ENCODE measurements at regions not wholly inside any gene's neighbourhood (a gene's known extent, or its start where the extent isn't known, plus 50 kb on each side); places are given as distances from the start of the nearest gene placed in this dataset.

- Histone ChIP-seq H3K36me3 (ENCODE audit: control insufficient read depth, insufficient read depth, low read length) (no peaks in the 10 kb centered on the region), H3K4me1 (ENCODE audit: control insufficient read depth, insufficient read depth, low read length, poor library complexity, severe bottlenecking) (no peaks in the 10 kb centered on the region), H3K27ac (ENCODE audit: insufficient read depth, low read length, poor library complexity, severe bottlenecking) (no peak overlapping the region), H3K27me3 (replicated peaks; ENCODE audit: control insufficient read depth, insufficient read depth, low read length, poor library complexity, severe bottlenecking) (no peaks in the 10 kb centered on the region), H3K4me3 (ENCODE audit: insufficient read depth, low read depth, low read length, poor library complexity, severe bottlenecking) (no peak overlapping the region), H3K9me3 (ENCODE audit: control insufficient read depth, low read length) (no peaks in the 10 kb centered on the region)
- no peak for DNase-seq
Observed at GRCh38 chr5:118377420-118377819, 610.9 kb downstream of the DTWD2 start.

GRCh38 chr5:118371973-118372831 lies 616.1 kb downstream of the DTWD2 start:
- H3K4me3 ChIP-seq (ENCODE audit: insufficient read depth, low read depth, low read length, poor library complexity, severe bottlenecking): no peak overlapping the region
- no peak overlapping the region for H3K27ac ChIP-seq (ENCODE audit: insufficient read depth, low read length, poor library complexity, severe bottlenecking)
- no peak for DNase-seq
- no peaks in the 10 kb centered on the region for H3K27me3 ChIP-seq (replicated peaks; ENCODE audit: control insufficient read depth, insufficient read depth, low read length, poor library complexity, severe bottlenecking)
- no peaks in the 10 kb centered on the region for H3K9me3 ChIP-seq (ENCODE audit: control insufficient read depth, low read length)
- H3K36me3 ChIP-seq (ENCODE audit: control insufficient read depth, insufficient read depth, low read length): no peaks in the 10 kb centered on the region
- H3K4me1 ChIP-seq (ENCODE audit: control insufficient read depth, insufficient read depth, low read length, poor library complexity, severe bottlenecking): no peaks in the 10 kb centered on the region

GRCh38 chr5:118366429-118366828 lies 621.9 kb downstream of the DTWD2 start:
- no peaks in the 10 kb centered on the region for H3K36me3 ChIP-seq (ENCODE audit: control insufficient read depth, insufficient read depth, low read length)
- H3K9me3 ChIP-seq (ENCODE audit: control insufficient read depth, low read length): no peaks in the 10 kb centered on the region
- H3K4me1 ChIP-seq (ENCODE audit: control insufficient read depth, insufficient read depth, low read length, poor library complexity, severe bottlenecking): no peaks in the 10 kb centered on the region
- no peak overlapping the region for H3K4me3 ChIP-seq (ENCODE audit: insufficient read depth, low read depth, low read length, poor library complexity, severe bottlenecking)
- H3K27ac ChIP-seq (ENCODE audit: insufficient read depth, low read length, poor library complexity, severe bottlenecking): no peak overlapping the region
- DNase-seq: no peak
- H3K27me3 ChIP-seq (replicated peaks; ENCODE audit: control insufficient read depth, insufficient read depth, low read length, poor library complexity, severe bottlenecking): no peaks in the 10 kb centered on the region

GRCh38 chr5:118365718-118366117 lies 622.6 kb downstream of the DTWD2 start:
- H3K4me1 ChIP-seq (ENCODE audit: control insufficient read depth, insufficient read depth, low read length, poor library complexity, severe bottlenecking): no peaks in the 10 kb centered on the region
- no peaks in the 10 kb centered on the region for H3K9me3 ChIP-seq (ENCODE audit: control insufficient read depth, low read length)
- no peak overlapping the region for H3K27ac ChIP-seq (ENCODE audit: insufficient read depth, low read length, poor library complexity, severe bottlenecking)
- no peaks in the 10 kb centered on the region for H3K27me3 ChIP-seq (replicated peaks; ENCODE audit: control insufficient read depth, insufficient read depth, low read length, poor library complexity, severe bottlenecking)
- DNase-seq: no peak
- no peaks in the 10 kb centered on the region for H3K36me3 ChIP-seq (ENCODE audit: control insufficient read depth, insufficient read depth, low read length)
- no peak overlapping the region for H3K4me3 ChIP-seq (ENCODE audit: insufficient read depth, low read depth, low read length, poor library complexity, severe bottlenecking)

GRCh38 chr5:118354797-118355196 lies 633.5 kb downstream of the DTWD2 start:
- H3K4me1 ChIP-seq (ENCODE audit: control insufficient read depth, insufficient read depth, low read length, poor library complexity, severe bottlenecking): no peaks in the 10 kb centered on the region
- no peaks in the 10 kb centered on the region for H3K36me3 ChIP-seq (ENCODE audit: control insufficient read depth, insufficient read depth, low read length)
- H3K27me3 ChIP-seq (replicated peaks; ENCODE audit: control insufficient read depth, insufficient read depth, low read length, poor library complexity, severe bottlenecking): no peaks in the 10 kb centered on the region
- H3K9me3 ChIP-seq (ENCODE audit: control insufficient read depth, low read length): no peaks in the 10 kb centered on the region
- no peak overlapping the region for H3K4me3 ChIP-seq (ENCODE audit: insufficient read depth, low read depth, low read length, poor library complexity, severe bottlenecking)
- DNase-seq: no peak
- no peak overlapping the region for H3K27ac ChIP-seq (ENCODE audit: insufficient read depth, low read length, poor library complexity, severe bottlenecking)

- Histone ChIP-seq H3K27ac (ENCODE audit: insufficient read depth, low read length, poor library complexity, severe bottlenecking) (no peak overlapping the region), H3K4me3 (ENCODE audit: insufficient read depth, low read depth, low read length, poor library complexity, severe bottlenecking) (no peak overlapping the region), H3K27me3 (replicated peaks; ENCODE audit: control insufficient read depth, insufficient read depth, low read length, poor library complexity, severe bottlenecking) (no peaks in the 10 kb centered on the region), H3K36me3 (ENCODE audit: control insufficient read depth, insufficient read depth, low read length) (no peaks in the 10 kb centered on the region), H3K9me3 (ENCODE audit: control insufficient read depth, low read length) (no peaks in the 10 kb centered on the region), H3K4me1 (ENCODE audit: control insufficient read depth, insufficient read depth, low read length, poor library complexity, severe bottlenecking) (no peaks in the 10 kb centered on the region)
- no peak for DNase-seq
Observed at GRCh38 chr5:118353970-118354369, 634.4 kb downstream of the DTWD2 start.

GRCh38 chr5:118336468-118336867 lies 651.9 kb downstream of the DTWD2 start:
- Histone ChIP-seq H3K9me3 (ENCODE audit: control insufficient read depth, low read length) (no peaks in the 10 kb centered on the region), H3K4me1 (ENCODE audit: control insufficient read depth, insufficient read depth, low read length, poor library complexity, severe bottlenecking) (no peaks in the 10 kb centered on the region), H3K27me3 (replicated peaks; ENCODE audit: control insufficient read depth, insufficient read depth, low read length, poor library complexity, severe bottlenecking) (no peaks in the 10 kb centered on the region), H3K36me3 (ENCODE audit: control insufficient read depth, insufficient read depth, low read length) (no peaks in the 10 kb centered on the region), H3K4me3 (ENCODE audit: insufficient read depth, low read depth, low read length, poor library complexity, severe bottlenecking) (no peak overlapping the region), H3K27ac (ENCODE audit: insufficient read depth, low read length, poor library complexity, severe bottlenecking) (no peak overlapping the region)
- DNase-seq: no peak

- no peak overlapping the region for H3K4me3 ChIP-seq (ENCODE audit: insufficient read depth, low read depth, low read length, poor library complexity, severe bottlenecking)
- no peaks in the 10 kb centered on the region for H3K36me3 ChIP-seq (ENCODE audit: control insufficient read depth, insufficient read depth, low read length)
- H3K27me3 ChIP-seq (replicated peaks; ENCODE audit: control insufficient read depth, insufficient read depth, low read length, poor library complexity, severe bottlenecking): no peaks in the 10 kb centered on the region
- DNase-seq: no peak
- no peaks in the 10 kb centered on the region for H3K9me3 ChIP-seq (ENCODE audit: control insufficient read depth, low read length)
- H3K27ac ChIP-seq (ENCODE audit: insufficient read depth, low read length, poor library complexity, severe bottlenecking): no peak overlapping the region
- no peaks in the 10 kb centered on the region for H3K4me1 ChIP-seq (ENCODE audit: control insufficient read depth, insufficient read depth, low read length, poor library complexity, severe bottlenecking)
Observed at GRCh38 chr5:118327389-118327788, 661.0 kb downstream of the DTWD2 start.

- H3K4me1 ChIP-seq (ENCODE audit: control insufficient read depth, insufficient read depth, low read length, poor library complexity, severe bottlenecking): no peaks in the 10 kb centered on the region
- no peak overlapping the region for H3K27ac ChIP-seq (ENCODE audit: insufficient read depth, low read length, poor library complexity, severe bottlenecking)
- no peaks in the 10 kb centered on the region for H3K27me3 ChIP-seq (replicated peaks; ENCODE audit: control insufficient read depth, insufficient read depth, low read length, poor library complexity, severe bottlenecking)
- no peaks in the 10 kb centered on the region for H3K9me3 ChIP-seq (ENCODE audit: control insufficient read depth, low read length)
- no peaks in the 10 kb centered on the region for H3K36me3 ChIP-seq (ENCODE audit: control insufficient read depth, insufficient read depth, low read length)
- no peak overlapping the region for H3K4me3 ChIP-seq (ENCODE audit: insufficient read depth, low read depth, low read length, poor library complexity, severe bottlenecking)
- DNase-seq: no peak
Observed at GRCh38 chr5:118326481-118327045, 661.8 kb downstream of the DTWD2 start.

- no peak for DNase-seq
- no peaks in the 10 kb centered on the region for H3K36me3 ChIP-seq (ENCODE audit: control insufficient read depth, insufficient read depth, low read length)
- H3K9me3 ChIP-seq (ENCODE audit: control insufficient read depth, low read length): no peaks in the 10 kb centered on the region
- H3K27me3 ChIP-seq (replicated peaks; ENCODE audit: control insufficient read depth, insufficient read depth, low read length, poor library complexity, severe bottlenecking): no peaks in the 10 kb centered on the region
- H3K27ac ChIP-seq (ENCODE audit: insufficient read depth, low read length, poor library complexity, severe bottlenecking): no peak overlapping the region
- no peaks in the 10 kb centered on the region for H3K4me1 ChIP-seq (ENCODE audit: control insufficient read depth, insufficient read depth, low read length, poor library complexity, severe bottlenecking)
- H3K4me3 ChIP-seq (ENCODE audit: insufficient read depth, low read depth, low read length, poor library complexity, severe bottlenecking): no peak overlapping the region
Observed at GRCh38 chr5:118325931-118326330, 662.4 kb downstream of the DTWD2 start.

Data from effector memory CD4-positive, alpha-beta T cell (primary cell).